ENCODE measurements at regions not wholly inside any gene's neighbourhood (a gene's known extent, or its start where the extent isn't known, plus 50 kb on each side); places are given as distances from the start of the nearest gene placed in this dataset.
"Not testable (repeated sequence)": the region's sequence is repeated elsewhere in the genome, so short reads cannot be mapped to it uniquely, and the experiment has no call there.

DNA sequence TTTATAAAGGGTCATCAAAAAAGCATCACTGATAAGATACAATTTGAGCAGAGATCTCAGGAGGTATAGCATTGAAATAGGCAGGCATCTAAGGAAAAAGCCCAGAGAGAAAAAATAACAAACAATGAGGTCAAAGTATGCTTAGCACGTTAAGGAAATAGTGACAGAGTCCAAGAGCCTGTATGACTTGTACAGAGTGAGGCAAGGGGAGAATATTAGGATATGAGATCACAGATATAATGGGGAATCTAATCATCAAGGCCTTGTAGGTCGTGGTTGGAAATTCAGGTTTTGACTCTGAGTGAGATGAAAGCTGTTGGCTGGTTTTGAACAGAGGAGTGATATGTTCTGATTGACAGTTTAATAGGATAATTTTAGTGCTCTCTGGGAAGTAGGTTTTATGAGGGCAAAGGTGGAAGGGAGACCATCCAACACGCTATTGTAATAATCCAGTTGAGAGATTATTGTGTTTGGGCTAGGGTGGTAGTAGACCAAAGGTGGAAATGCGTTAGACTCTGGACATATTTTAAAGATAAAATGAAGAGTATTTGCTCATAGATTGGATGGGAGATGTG lies 644.6 kb upstream of the TMPRSS15 start:
- DNase-seq (ENCODE audit: low read depth, low spot score): no peak

GRCh38 chr21:19049567-19049966 lies 646.0 kb upstream of the TMPRSS15 start:
- DNase-seq (ENCODE audit: low read depth, low spot score): no peak

DNA sequence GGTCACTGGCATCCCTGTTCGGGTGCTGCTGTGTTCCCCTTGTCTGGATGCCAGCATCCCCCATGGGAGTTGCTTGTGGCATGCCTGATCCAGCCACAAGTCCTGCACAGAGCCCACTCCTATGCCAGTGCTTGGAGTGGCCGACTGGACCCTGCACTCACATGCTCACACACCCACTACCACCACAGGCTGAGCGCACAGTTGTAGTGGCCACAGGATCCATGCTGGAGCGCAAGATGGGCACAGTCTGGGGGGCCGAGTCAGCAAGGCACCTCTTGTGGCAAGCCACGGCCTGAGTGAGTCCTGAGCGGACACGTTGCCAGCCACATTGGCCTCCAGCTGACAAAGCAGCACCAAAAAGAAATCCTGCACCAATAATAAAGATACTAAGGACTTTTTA lies 661.6 kb upstream of the TMPRSS15 start:
- no peak for DNase-seq (ENCODE audit: low read depth, low spot score)

- DNase-seq (ENCODE audit: low read depth, low spot score): no peak
Observed at GRCh38 chr21:19076031-19076430, 672.4 kb upstream of the TMPRSS15 start.

DNA sequence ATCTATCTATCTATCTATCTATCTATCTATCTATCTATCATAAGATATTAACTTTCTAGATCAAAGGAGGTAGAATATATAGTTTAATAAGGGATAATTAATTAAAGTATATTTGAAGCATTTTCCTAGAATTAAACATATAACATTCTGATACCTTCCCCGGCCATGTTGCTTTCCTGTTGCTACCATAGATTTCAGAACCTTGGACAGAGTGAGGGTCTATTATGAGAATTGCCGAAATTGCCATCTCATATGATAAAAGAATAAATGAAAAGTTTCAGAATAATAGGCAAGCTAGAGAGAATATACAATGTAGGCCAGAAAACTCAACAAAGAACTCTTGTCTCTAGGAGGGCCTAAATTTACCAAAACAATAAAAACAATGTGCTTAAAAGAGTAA lies 706.1 kb upstream of the TMPRSS15 start:
- no peak for DNase-seq (ENCODE audit: low read depth, low spot score)

GRCh38 chr21:19119259-19119658 lies 715.7 kb upstream of the TMPRSS15 start:
- not testable (repeated sequence) for DNase-seq (ENCODE audit: low read depth, low spot score)

GRCh38 chr21:19120591-19120990 lies 717.0 kb upstream of the TMPRSS15 start:
- DNase-seq (ENCODE audit: low read depth, low spot score): no peak

GRCh38 chr21:19122356-19122755 lies 718.8 kb upstream of the TMPRSS15 start:
- no peak for DNase-seq (ENCODE audit: low read depth, low spot score)

DNA sequence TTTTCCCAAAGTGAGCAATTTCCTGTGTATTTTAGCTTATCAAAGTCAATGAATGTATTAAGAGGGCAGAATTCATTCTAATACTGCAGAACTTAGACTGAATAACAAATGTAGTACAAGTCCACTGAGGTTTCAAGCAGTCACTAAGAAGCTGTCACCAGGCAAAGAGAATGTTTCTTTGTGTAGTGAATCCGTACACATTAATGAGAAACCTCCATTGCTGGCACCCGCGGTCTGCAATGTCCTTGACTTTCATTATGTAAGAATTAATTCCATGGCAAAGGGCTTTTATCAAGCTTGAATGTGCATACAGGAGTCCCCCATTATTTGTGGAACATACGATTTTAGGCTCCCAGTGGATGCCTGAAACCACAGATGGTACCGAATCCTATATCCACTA lies 719.5 kb upstream of the TMPRSS15 start:
- DNase-seq (ENCODE audit: low read depth, low spot score): no peak

- DNase-seq (ENCODE audit: low read depth, low spot score): no peak
Observed at GRCh38 chr21:19123525-19123924, 719.9 kb upstream of the TMPRSS15 start.

- no peak for DNase-seq (ENCODE audit: low read depth, low spot score)
Observed at GRCh38 chr21:19124691-19125090, 721.1 kb upstream of the TMPRSS15 start.

GRCh38 chr21:19130379-19131028 lies 726.9 kb upstream of the TMPRSS15 start:
- no peak for DNase-seq (ENCODE audit: low read depth, low spot score)

DNA sequence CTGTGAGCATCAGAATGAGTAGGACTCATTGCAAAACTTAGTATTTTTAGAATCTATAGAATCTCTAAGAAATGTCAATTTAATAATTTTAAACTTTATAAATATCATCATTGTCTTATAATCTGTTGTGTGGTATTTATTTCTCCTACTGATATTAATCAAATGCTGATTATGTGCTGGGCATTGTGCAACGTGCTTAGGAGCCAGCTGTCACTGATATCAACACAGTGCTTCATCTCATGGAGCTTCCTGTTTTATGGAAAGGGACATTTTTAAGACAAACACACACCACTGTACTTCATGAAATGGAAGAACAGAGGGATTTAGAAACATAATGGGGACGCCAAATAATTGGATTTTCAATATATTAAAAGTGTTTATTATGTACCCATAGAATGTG lies 737.9 kb upstream of the TMPRSS15 start:
- DNase-seq (ENCODE audit: low read depth, low spot score): no peak

- no peak for DNase-seq (ENCODE audit: low read depth, low spot score)
Observed at GRCh38 chr21:19145682-19146293, 742.2 kb upstream of the TMPRSS15 start.

- no peak for DNase-seq (ENCODE audit: low read depth, low spot score)
Observed at GRCh38 chr21:19148056-19148455, 744.5 kb upstream of the TMPRSS15 start.

- no peak for DNase-seq (ENCODE audit: low read depth, low spot score)
Observed at GRCh38 chr21:19171585-19171984, 768.0 kb upstream of the TMPRSS15 start.

GRCh38 chr21:19181604-19182140 lies 778.1 kb upstream of the TMPRSS15 start:
- DNase-seq (ENCODE audit: low read depth, low spot score): no peak

DNA sequence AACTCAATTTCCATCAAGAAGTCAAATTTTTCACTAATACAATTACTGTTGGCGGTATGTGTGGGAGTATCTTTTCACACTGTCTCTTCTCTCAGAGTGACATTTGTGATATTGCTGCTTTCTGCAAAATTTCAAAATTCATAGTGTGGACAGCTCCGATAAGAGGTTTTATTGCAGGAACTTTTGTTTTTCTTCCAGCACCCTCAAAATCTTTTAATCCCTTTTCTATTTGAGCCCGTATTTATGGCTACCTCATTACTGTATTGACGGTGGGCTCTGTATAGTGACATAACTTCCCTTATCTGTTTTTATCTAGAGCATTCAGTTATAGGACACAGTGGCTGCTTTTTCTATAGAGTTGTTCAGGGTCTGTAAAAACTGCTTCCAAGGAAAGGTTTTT lies 794.4 kb upstream of the TMPRSS15 start:
- no peak for DNase-seq (ENCODE audit: low read depth, low spot score)

DNA sequence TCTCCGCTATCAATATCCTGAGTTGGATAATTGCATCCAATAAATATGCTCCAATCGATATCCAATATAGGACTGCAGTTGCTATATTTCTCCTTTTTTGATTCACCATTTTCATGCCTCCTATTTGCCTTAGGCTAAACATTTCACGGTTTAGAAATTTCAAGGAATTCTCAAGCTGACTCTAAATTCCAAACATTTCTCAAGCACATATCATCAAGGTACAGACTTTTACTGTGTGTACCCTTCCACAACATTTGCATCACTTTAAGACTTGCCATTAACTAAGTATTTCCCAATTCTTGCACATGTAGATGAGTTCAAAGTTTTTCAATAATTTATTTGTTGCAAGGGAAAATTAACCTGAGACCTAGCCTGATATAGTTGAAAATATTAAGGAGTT lies 795.2 kb upstream of the TMPRSS15 start:
- no peak for DNase-seq (ENCODE audit: low read depth, low spot score)

DNA sequence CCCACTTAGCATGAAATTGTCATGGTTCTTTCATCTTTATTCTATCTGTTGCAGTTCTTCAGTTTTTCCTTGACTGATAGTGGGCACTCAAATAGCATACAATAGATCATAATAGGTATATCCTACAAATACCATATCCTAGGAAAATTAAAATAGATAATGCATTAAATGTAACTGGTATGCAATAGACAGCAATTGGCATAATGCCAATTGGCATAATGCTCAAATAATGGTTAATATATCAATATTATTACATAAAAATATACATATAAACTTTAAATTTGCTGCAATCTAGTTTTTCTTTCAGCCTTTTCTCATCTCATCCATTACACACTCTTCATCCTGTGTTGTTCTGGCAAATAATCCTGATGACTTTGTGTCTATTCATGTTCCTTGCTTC lies 814.6 kb upstream of the TMPRSS15 start:
- DNase-seq (ENCODE audit: low read depth, low spot score): no peak

DNA sequence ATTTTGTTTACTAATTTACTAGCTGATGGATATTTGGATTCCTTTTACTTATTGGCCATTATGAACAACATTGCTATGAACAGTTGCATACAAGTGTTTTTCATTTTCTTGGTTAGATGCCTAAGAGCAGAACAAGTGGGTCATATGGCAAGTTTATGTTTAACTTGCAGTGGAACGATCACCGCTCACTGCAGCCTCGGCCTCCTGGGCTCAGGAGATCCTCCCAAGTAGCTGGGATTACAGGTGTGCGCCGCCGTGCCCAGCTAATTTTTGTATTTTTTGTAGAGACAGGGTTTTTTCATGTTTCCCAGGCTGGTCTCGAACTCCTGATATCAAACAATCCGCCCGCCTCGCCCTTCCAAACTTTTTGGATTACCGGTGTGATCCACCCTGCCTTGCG lies 820.5 kb upstream of the TMPRSS15 start:
- DNase-seq (ENCODE audit: low read depth, low spot score): no peak

DNA sequence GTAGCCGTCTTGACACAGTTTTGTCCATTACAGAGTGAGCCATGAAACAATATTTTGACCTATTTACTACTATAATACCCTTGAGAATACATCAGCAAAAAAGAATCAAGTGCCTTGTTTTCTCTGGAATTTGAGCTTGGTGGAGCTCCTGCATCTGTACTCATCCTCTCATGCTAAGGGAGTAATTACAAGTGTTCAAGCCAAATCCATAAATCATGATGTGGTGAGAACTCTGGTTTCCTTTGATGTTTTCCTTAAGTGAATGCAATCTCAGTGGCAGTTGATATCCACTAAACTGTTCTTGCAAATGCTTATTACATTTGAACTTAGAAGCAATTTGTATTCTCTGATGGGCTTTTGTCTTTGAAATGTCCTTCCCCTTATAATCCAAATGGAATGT lies 824.6 kb upstream of the TMPRSS15 start:
- no peak for DNase-seq (ENCODE audit: low read depth, low spot score)

GRCh38 chr21:19233841-19234240 lies 830.3 kb upstream of the TMPRSS15 start:
- DNase-seq (ENCODE audit: low read depth, low spot score): not testable (repeated sequence)
